EL (cell line): ENCODE measurements at regions not wholly inside any gene's neighbourhood (a gene's known extent, or its start where the extent isn't known, plus 50 kb on each side); places are given as distances from the start of the nearest gene placed in this dataset.

ENCODE experiments used
- DNase-seq: peaks from one replicate; pipeline ENCODE4 v3.0.0-alpha.2; 2016

DNA sequence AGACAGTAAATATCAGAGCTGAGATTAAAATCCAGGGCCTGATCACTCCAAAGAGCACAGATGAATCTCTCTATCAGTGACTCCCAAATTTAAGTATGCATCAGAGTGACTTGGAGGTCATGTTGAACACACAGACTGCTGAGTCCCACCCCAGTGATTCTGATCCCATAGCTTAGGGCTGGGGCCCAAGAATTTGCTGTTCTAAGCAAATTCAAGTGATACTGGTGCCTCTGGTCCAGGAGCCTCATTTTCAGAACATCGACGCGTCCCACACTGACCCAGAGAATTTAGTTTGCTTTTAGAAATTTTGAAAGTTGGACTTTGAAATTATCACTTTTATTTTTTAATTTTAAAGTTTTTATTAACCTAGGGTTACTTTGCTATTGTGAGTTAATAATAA lies 72.7 kb upstream of the NETO1 start:
- DNase-seq: no peak

DNA sequence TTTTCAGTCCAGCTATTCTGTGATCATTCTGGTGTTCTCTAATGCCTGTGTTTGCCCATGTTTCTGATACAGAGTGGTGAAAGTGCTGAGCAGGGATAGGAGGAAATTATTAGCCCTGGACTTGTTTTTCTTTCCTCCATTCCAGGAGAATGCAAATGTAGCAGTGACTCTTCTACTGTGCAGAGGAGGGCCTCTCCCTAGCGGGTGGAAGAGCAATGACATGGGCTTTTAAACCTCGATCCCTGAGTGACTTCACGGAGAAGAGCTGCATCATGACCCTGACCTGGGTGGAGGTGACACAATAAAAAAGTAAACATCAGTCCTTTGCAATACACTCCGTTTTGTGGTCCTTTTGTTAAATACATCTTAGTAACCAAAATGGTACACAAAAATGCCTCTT lies 68.0 kb upstream of the NETO1 start:
- no peak for DNase-seq

DNA sequence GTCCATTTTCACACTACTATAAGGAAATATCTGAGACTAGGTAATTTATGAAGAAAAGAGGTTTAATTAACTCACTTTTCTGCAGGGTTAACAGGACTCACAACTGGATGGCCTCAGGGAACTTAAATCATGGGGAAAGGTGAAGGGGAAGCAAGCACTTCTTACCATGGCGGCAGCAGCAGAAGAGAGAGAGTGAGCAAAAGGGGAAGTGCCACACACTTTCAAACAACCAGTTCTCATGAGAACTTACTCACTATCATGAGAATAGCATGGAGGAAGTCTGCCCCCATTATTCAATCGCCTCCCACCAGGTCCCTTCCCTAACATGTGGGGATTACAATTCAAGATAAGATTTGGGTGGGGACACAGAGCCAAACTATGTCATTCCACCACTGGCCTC lies 55.1 kb upstream of the NETO1 start:
- DNase-seq: no peak
